Glutamatergic neuron (in vitro differentiated cells): ENCODE measurements at regions not wholly inside any gene's neighbourhood (a gene's known extent, or its start where the extent isn't known, plus 50 kb on each side); places are given as distances from the start of the nearest gene placed in this dataset.

ENCODE experiments used
- DNase-seq: peaks from one replicate; pipeline ENCODE4 v3.0.0; 2022
- H3K27ac Mint-ChIP-seq: one replicate; pipeline ENCODE4 v1.8.0; 2020; ENCODE audit warnings: mild to moderate bottlenecking, mixed read lengths, inconsistent platforms; ENCODE audit not compliant: unreplicated experiment
- H3K27me3 Mint-ChIP-seq: one replicate; pipeline ENCODE4 v1.8.0; 2020; ENCODE audit warnings: mild to moderate bottlenecking, moderate library complexity, mixed read lengths, inconsistent platforms; ENCODE audit not compliant: unreplicated experiment
- H3K36me3 Mint-ChIP-seq: one replicate; pipeline ENCODE4 v1.8.0; 2020; ENCODE audit warnings: mild to moderate bottlenecking, mixed read lengths, inconsistent platforms; ENCODE audit not compliant: unreplicated experiment
- H3K4me1 Mint-ChIP-seq: one replicate; pipeline ENCODE4 v1.8.0; 2020; ENCODE audit warnings: mild to moderate bottlenecking, low read depth, mixed read lengths, inconsistent platforms; ENCODE audit not compliant: unreplicated experiment
- H3K4me3 Mint-ChIP-seq: one replicate; pipeline ENCODE4 v1.8.0; 2020; ENCODE audit warnings: mild to moderate bottlenecking, mixed read lengths, inconsistent platforms; ENCODE audit not compliant: unreplicated experiment
- H3K9me3 Mint-ChIP-seq: one replicate; pipeline ENCODE4 v1.8.0; 2020; ENCODE audit warnings: mild to moderate bottlenecking, moderate library complexity, mixed read lengths, inconsistent platforms; ENCODE audit not compliant: unreplicated experiment
- TF ChIP-seq, protein P1 (sequence below): fragments of 200-600 bp; sonication (generic); IDR thresholded peaks from one replicate; pipeline ENCODE4 v1.5.0; 2021; ENCODE audit not compliant: partially characterized antibody, unreplicated experiment

DNA sequence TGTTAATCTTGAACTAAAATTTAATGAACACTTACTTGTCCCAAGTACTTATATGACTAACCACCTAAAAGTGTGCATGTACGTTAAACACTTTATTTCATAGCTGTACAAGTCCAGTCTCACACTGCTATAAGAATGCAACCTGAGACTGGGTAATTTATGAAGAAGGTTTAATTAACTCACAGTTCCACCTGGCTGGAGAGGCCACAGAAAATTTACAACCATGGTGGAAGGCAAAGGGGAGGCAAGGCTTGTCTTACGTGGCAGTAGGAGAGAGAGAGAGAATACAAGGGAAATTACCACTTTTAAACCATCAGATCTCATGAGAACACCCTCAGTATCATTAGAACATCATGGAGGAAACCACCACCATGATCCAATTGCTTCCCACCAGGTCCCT lies 748.7 kb upstream of the HS3ST1 start:
- Mint-ChIP-seq H3K4me1 (no peaks in the 10 kb centered on the region), H3K27ac (no peak overlapping the region), H3K4me3 (no peak overlapping the region), H3K36me3 (no peaks in the 10 kb centered on the region), H3K9me3 (no peaks in the 10 kb centered on the region), H3K27me3 (no peaks in the 10 kb centered on the region)
- TF ChIP-seq, protein P1, sequence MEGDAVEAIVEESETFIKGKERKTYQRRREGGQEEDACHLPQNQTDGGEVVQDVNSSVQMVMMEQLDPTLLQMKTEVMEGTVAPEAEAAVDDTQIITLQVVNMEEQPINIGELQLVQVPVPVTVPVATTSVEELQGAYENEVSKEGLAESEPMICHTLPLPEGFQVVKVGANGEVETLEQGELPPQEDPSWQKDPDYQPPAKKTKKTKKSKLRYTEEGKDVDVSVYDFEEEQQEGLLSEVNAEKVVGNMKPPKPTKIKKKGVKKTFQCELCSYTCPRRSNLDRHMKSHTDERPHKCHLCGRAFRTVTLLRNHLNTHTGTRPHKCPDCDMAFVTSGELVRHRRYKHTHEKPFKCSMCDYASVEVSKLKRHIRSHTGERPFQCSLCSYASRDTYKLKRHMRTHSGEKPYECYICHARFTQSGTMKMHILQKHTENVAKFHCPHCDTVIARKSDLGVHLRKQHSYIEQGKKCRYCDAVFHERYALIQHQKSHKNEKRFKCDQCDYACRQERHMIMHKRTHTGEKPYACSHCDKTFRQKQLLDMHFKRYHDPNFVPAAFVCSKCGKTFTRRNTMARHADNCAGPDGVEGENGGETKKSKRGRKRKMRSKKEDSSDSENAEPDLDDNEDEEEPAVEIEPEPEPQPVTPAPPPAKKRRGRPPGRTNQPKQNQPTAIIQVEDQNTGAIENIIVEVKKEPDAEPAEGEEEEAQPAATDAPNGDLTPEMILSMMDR = no peak
- DNase-seq = no peak

DNA sequence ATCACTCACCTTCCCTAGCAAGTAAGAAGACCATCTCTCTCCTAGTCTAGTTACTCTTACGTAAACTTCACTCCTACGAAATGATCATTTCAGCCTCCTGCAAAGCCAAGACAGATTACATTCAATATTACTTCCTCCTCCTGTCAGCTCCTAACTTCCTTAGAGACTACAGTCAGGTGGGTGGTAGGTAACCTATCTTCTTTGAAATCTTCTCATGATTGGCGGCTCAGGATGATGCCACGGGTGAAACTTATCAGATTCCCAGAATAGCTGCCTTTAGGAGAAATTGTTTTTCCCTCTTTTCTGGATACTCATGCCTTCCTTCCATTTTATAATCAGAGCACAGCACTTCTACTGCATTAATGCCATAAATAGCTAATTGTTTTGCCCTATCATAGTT lies 744.8 kb upstream of the HS3ST1 start:
- Mint-ChIP-seq H3K4me1 (no peaks in the 10 kb centered on the region), H3K36me3 (no peaks in the 10 kb centered on the region), H3K9me3 (no peaks in the 10 kb centered on the region), H3K27ac (no peak overlapping the region), H3K4me3 (no peak overlapping the region), H3K27me3 (no peaks in the 10 kb centered on the region)
- no peak for DNase-seq
- TF ChIP-seq, protein P1 = no peak

DNA sequence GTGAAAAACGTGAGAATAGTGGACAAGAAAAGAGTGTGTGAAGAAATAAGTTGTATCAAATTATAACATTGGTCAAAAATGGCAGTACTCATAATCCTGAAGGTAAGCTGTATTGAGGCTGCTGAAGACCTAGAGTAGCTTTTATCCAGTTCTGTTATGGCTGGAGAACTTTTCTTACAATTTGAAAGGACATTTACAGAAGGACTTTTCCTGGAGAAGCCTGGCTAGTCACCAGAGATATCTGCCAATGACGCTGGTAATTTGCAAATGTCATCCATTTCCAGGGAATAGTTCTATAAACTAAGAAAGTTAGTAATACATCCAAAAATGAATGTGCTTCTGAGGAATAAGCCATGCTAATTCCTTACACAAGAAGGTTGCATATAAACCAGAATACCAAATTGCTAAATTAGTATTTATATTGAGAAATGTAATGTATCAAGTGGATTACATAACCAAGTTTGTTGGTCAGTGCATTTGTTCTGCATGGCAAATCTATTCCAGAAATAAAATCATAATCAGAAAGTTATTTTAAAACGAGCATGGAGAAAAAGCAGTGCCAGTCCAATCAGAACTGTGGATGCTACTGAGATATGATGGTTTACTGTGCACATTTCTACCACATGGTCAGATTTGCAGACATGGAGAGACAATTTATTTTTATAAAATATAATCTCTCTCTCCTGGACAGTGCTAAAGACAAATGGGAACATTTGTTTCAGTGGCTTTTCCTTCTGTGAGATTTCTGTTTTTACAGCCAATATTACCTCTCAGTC lies 743.7 kb upstream of the HS3ST1 start:
- DNase-seq = no peak
- no peaks in the 10 kb centered on the region for H3K27me3 Mint-ChIP-seq
- no peaks in the 10 kb centered on the region for H3K4me1 Mint-ChIP-seq
- H3K27ac Mint-ChIP-seq = no peak overlapping the region
- no peak overlapping the region for H3K4me3 Mint-ChIP-seq
- H3K36me3 Mint-ChIP-seq = no peaks in the 10 kb centered on the region
- TF ChIP-seq, protein P1 = no peak
- H3K9me3 Mint-ChIP-seq = no peaks in the 10 kb centered on the region

DNA sequence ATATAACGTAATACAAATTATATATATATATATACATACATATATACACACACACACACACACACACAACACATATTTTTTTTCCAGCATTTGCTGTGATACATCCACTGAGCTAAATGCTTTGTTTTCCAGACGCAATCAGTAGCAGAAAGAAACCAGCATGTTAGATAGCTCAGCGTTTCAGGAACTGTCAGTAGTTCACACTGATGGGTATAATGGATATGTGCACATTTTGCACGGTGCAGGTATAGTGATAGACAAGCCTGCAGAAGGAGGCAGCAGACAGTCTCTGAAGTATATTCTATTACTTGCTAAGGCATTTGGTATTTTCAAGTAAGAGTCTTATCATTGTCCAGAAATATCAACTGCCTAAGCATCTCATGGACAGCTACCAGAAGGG lies 741.6 kb upstream of the HS3ST1 start:
- Mint-ChIP-seq H3K27me3 (no peaks in the 10 kb centered on the region), H3K36me3 (no peaks in the 10 kb centered on the region), H3K4me1 (no peaks in the 10 kb centered on the region), H3K27ac (no peak overlapping the region), H3K9me3 (no peaks in the 10 kb centered on the region), H3K4me3 (no peak overlapping the region)
- TF ChIP-seq, protein P1 = no peak
- no peak for DNase-seq

DNA sequence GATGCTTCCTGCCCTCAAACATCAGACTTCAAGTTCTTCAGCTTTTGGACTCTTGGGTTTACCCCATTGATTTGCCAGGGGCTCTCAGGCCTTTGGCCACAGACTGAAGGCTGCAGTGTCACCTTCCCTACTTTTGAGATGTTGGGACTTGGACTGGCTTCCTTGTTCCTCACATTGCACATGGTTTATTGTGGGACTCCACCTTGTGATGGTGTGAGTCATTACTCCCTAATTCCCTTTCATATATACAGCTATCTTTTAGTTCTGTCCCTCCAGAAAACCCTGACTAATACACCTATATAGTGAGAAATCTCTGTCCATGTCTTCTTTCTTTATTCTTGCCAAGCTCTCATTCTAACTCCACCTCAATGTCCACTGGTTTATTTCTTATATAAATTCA lies 736.9 kb upstream of the HS3ST1 start:
- peaks cover 2% of the 10 kb centered on the region for H3K27me3 Mint-ChIP-seq
- no peak for DNase-seq
- TF ChIP-seq, protein P1 = no peak

More for the DNA sequence above, 736.9 kb upstream of the HS3ST1 start:
- no peaks in the 10 kb centered on the region for H3K36me3 Mint-ChIP-seq
- peaks cover 2% of the 10 kb centered on the region for H3K9me3 Mint-ChIP-seq
- H3K4me3 Mint-ChIP-seq = no peak overlapping the region
- no peak overlapping the region for H3K27ac Mint-ChIP-seq
- H3K4me1 Mint-ChIP-seq = no peaks in the 10 kb centered on the region
